ENCODE measurements at regions not wholly inside any gene's neighbourhood (a gene's known extent, or its start where the extent isn't known, plus 50 kb on each side); places are given as distances from the start of the nearest gene placed in this dataset.
"Not testable (repeated sequence)": the region's sequence is repeated elsewhere in the genome, so short reads cannot be mapped to it uniquely, and the experiment has no call there.

DNA sequence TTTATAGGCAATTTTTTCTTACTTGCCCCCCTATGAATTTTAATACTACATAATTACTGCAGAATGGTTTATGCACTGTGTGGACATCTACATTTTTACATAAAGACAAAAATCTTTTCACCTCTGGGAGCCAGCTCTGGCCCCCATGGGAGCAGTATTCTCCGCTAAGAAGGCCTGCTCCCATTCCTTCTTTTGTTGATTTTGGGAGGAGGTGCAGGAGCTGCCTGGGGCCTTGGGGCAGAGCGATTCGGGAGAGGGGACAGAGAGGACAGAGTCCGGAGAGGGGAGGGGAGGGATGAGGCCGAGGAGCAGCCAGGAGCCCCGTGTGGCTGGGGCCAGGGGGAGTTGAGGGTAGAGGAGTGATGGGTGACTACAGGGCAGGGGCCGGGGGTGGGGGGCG lies 452.0 kb downstream of the PREX1 start:
- H3K4me3 ChIP-seq (replicated peaks; ENCODE audit: low read depth, low read length), result no peak overlapping the region
- DNase-seq (ENCODE audit: low read depth), result no peak
- TF ChIP-seq, protein P1, sequence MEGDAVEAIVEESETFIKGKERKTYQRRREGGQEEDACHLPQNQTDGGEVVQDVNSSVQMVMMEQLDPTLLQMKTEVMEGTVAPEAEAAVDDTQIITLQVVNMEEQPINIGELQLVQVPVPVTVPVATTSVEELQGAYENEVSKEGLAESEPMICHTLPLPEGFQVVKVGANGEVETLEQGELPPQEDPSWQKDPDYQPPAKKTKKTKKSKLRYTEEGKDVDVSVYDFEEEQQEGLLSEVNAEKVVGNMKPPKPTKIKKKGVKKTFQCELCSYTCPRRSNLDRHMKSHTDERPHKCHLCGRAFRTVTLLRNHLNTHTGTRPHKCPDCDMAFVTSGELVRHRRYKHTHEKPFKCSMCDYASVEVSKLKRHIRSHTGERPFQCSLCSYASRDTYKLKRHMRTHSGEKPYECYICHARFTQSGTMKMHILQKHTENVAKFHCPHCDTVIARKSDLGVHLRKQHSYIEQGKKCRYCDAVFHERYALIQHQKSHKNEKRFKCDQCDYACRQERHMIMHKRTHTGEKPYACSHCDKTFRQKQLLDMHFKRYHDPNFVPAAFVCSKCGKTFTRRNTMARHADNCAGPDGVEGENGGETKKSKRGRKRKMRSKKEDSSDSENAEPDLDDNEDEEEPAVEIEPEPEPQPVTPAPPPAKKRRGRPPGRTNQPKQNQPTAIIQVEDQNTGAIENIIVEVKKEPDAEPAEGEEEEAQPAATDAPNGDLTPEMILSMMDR (IDR thresholded peaks at IDR 0.05; ENCODE audit: low read length, missing control alignments), result no peak

GRCh38 chr20:48374991-48375595 lies 452.7 kb downstream of the PREX1 start:
- TF ChIP-seq, protein P1 (IDR thresholded peaks at IDR 0.05; ENCODE audit: low read length, missing control alignments), result no peak
- no peak for DNase-seq (ENCODE audit: low read depth)
- H3K4me3 ChIP-seq (replicated peaks; ENCODE audit: low read depth, low read length), result no peak overlapping the region

DNA sequence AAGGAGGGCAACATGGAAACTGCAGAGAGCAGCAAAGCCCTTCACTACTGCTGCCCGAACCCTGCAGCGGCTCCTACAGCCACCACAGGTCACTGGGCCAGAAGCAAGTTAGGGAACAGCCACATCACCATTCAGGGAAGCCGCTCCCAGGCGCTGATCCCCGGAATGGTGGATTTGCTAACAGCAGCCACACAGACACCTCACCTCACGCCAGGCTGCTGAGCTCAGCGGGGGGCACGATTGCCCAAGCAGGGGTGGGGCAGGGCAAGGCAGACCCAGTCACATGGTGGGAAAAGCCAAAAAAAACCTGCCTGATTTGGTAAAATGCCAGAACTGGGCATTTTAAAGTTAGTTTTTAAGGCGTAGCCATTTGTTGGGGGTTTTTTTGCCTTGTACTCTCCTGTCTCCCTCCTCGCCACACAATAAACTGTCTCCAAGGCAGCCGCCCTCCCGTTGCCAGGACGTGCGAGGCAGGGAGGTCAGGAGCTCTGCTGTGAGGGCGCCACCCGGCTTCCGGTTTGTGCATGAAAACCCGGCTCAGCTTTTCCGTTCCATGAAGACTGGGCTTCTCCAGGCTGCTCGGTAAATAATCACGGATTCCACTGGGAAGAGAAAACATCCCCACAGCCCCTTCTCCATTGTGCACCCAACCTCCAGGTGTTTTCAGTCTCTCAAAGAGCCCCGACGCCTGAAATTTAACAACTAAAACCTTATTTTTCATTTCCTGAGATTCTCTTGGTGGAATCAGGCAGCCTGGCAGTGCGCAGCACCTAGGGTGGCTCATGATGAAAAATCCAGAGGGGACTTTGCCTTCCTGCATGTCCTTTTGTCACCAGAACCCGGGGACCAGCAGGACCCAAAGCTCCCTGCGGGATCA lies 453.5 kb downstream of the PREX1 start:
- DNase-seq (ENCODE audit: low read depth), result peak; percentile 6
- not testable (repeated sequence) for H3K4me3 ChIP-seq (replicated peaks; ENCODE audit: low read depth, low read length)

GRCh38 chr20:48373555-48373934 lies 454.3 kb downstream of the PREX1 start:
- TF ChIP-seq, protein P1 (IDR thresholded peaks at IDR 0.05; ENCODE audit: low read length, missing control alignments), result no peak
- DNase-seq (ENCODE audit: low read depth), result no peak
- H3K4me3 ChIP-seq (replicated peaks; ENCODE audit: low read depth, low read length), result no peak overlapping the region

DNA sequence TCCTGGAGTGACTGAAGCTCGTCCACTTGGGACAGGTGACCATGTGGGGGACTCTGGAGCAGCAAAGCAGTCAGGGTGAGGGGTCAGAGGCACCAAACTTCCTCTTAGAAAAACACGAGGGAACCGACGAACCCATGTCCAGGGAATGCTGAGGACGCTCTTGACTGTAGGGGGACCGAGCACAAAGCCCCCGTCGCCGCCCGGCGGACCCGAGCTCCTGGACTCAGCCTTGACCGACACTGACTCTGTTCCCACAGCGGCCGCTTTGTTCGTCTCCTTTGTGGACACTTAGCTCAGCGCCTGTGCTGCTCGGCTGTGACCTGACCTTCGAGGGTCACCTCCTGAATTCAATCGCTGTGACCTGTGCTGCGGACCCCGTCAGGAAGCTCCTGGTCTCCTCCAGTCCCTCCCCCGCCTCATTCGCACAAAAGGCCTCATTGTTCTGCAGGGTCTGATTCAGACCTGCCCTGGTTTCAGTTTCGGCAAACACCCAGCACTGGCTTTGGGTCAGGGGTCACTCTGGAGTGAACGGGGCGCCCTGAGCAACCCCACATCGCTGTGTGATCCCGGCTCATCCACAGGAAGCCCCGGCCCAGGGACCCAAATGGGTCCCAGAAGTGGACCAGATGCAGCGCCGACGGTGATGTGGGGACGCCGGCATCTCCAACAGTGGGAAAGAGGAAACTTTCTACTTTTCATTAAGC lies 454.8 kb downstream of the PREX1 start:
- not testable (repeated sequence) for DNase-seq (ENCODE audit: low read depth); H3K4me3 ChIP-seq (replicated peaks; ENCODE audit: low read depth, low read length)

- no peak for DNase-seq (ENCODE audit: low read depth)
- H3K4me3 ChIP-seq (replicated peaks; ENCODE audit: low read depth, low read length), result no peak overlapping the region
- TF ChIP-seq, protein P1 (IDR thresholded peaks at IDR 0.05; ENCODE audit: low read length, missing control alignments), result no peak
Measured at GRCh38 chr20:48371211-48371610, 456.6 kb downstream of the PREX1 start.

GRCh38 chr20:48368580-48369021 lies 459.2 kb downstream of the PREX1 start:
- not testable (repeated sequence) for H3K4me3 ChIP-seq (replicated peaks; ENCODE audit: low read depth, low read length)
- peak; percentile 2 for DNase-seq (ENCODE audit: low read depth)

- H3K4me3 ChIP-seq (replicated peaks; ENCODE audit: low read depth, low read length); DNase-seq (ENCODE audit: low read depth): not testable (repeated sequence)
Measured at GRCh38 chr20:48367541-48368358, 460.0 kb downstream of the PREX1 start.

All from fibroblast of pulmonary artery (primary cell).